Astrocyte (in vitro differentiated cells and primary cell): ENCODE measurements at regions not wholly inside any gene's neighbourhood (a gene's known extent, or its start where the extent isn't known, plus 50 kb on each side); places are given as distances from the start of the nearest gene placed in this dataset.
"Not testable (repeated sequence)": the region's sequence is repeated elsewhere in the genome, so short reads cannot be mapped to it uniquely, and the experiment has no call there.

Experiments
- DNase-seq: peaks from one replicate; pipeline ENCODE4 v3.0.0-alpha.2; 2010; ENCODE audit warnings: low read depth
- FAIRE-seq: peaks from 2 replicates; lab custom pipeline; 2011; peaks lifted over from hg19 to GRCh38; lab: Jason Lieb, UNC
- H2AFZ ChIP-seq: 2 replicates; pipeline ENCODE4 v1.6.0; 2012; ENCODE audit warnings: low read depth, low read length, inconsistent platforms
- H3K27ac ChIP-seq: 2 replicates; pipeline ENCODE4 v1.5.1; 2011; ENCODE audit warnings: low read depth, low read length, inconsistent platforms
- H3K27me3 ChIP-seq: 2 replicates; pipeline ENCODE4 v1.6.0; 2011; ENCODE audit warnings: low read length, inconsistent platforms; ENCODE audit not compliant: insufficient read depth
- H3K36me3 ChIP-seq: 2 replicates; pipeline ENCODE4 v1.5.1; 2011; ENCODE audit warnings: low read length, inconsistent platforms; ENCODE audit not compliant: insufficient read depth
- H3K4me1 ChIP-seq: 2 replicates; pipeline ENCODE4 v1.5.1; 2011; ENCODE audit warnings: low read length, inconsistent platforms; ENCODE audit not compliant: insufficient read depth
- H3K4me2 ChIP-seq: 2 replicates; pipeline ENCODE4 v1.6.0; 2012; ENCODE audit warnings: low read length, inconsistent platforms
- H3K4me3 ChIP-seq: 2 replicates; pipeline ENCODE4 v1.5.1; 2011; ENCODE audit warnings: low read depth, mild to moderate bottlenecking, low read length, inconsistent platforms; ENCODE audit not compliant: insufficient read depth
- H3K79me2 ChIP-seq: 2 replicates; pipeline ENCODE4 v1.6.0; 2012; ENCODE audit warnings: mild to moderate bottlenecking, low read length, inconsistent platforms; ENCODE audit not compliant: insufficient read depth
- H3K9ac ChIP-seq: 2 replicates; pipeline ENCODE4 v1.6.0; 2012; ENCODE audit warnings: mild to moderate bottlenecking, low read length, inconsistent platforms
- H3K9me3 ChIP-seq: 2 replicates; pipeline ENCODE4 v1.5.1; 2012; ENCODE audit warnings: low read depth, mild to moderate bottlenecking, low read length, inconsistent platforms; ENCODE audit not compliant: insufficient read depth
- H4K20me1 ChIP-seq: 2 replicates; pipeline ENCODE4 v1.6.0; 2012; ENCODE audit warnings: low read length, inconsistent platforms; ENCODE audit not compliant: insufficient read depth
- H3K27ac Mint-ChIP-seq: one replicate; pipeline ENCODE4 v1.8.0; 2021; ENCODE audit warnings: mild to moderate bottlenecking, mixed read lengths; ENCODE audit not compliant: unreplicated experiment
- H3K27me3 Mint-ChIP-seq: one replicate; pipeline ENCODE4 v1.8.0; 2021; ENCODE audit warnings: low read depth, mixed read lengths; ENCODE audit not compliant: unreplicated experiment
- H3K36me3 Mint-ChIP-seq: one replicate; pipeline ENCODE4 v1.8.0; 2021; ENCODE audit warnings: low read depth, mixed read lengths; ENCODE audit not compliant: unreplicated experiment
- H3K4me1 Mint-ChIP-seq: one replicate; pipeline ENCODE4 v1.8.0; 2021; ENCODE audit warnings: low read depth, mixed read lengths; ENCODE audit not compliant: unreplicated experiment
- H3K4me3 Mint-ChIP-seq: one replicate; pipeline ENCODE4 v1.8.0; 2021; ENCODE audit warnings: mild to moderate bottlenecking, moderate library complexity, mixed read lengths; ENCODE audit not compliant: unreplicated experiment
- H3K9me3 Mint-ChIP-seq: one replicate; pipeline ENCODE4 v1.8.0; 2021; ENCODE audit warnings: mild to moderate bottlenecking, mixed read lengths; ENCODE audit not compliant: unreplicated experiment
- EZH2 ChIP-seq: IDR thresholded peaks from 2 replicates; pipeline ENCODE4 v1.6.1; 2012; ENCODE audit warnings: mild to moderate bottlenecking, low read length, inconsistent platforms; ENCODE audit not compliant: insufficient read depth
- TF ChIP-seq, protein P1 (sequence below): IDR thresholded peaks from 2 replicates; pipeline ENCODE4 v1.5.1; 2011; ENCODE audit warnings: low read depth, mild to moderate bottlenecking, inconsistent platforms, low read length, moderate library complexity; ENCODE audit not compliant: insufficient read depth

DNA sequence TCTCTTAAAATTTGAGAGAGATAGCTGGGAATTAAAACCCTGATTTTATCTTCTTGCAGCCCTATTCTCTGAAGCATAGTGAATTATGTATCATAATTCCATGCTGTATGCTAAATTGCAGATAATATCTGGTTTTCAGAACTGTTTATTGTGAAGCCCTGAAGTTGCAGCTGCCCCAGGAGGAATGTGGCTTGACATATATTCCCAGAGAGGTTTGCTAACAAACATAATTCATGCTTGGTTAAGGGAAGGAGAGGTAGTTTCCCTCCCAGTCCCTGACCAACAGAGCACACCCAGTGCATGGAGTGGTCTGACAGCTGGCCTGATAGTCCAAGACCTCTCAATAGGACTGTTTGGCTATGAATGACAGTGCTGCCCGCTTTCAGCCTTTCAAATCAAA lies 500.6 kb upstream of the MIR17HG start:
- peaks cover 2% of the 10 kb centered on the region for H3K9me3 Mint-ChIP-seq
- Histone ChIP-seq H3K4me1 (no peaks in the 10 kb centered on the region), H3K27ac (no peak overlapping the region), H3K36me3 (no peaks in the 10 kb centered on the region), H3K27me3 (no peaks in the 10 kb centered on the region), H3K9me3 (no peaks in the 10 kb centered on the region), H3K79me2 (no peaks in the 10 kb centered on the region), H3K9ac (no peak overlapping the region), H2AFZ (no peak overlapping the region), H3K4me2 (no peak overlapping the region), H3K4me3 (no peak overlapping the region), H4K20me1 (no peaks in the 10 kb centered on the region)
- H3K27ac Mint-ChIP-seq = no peak overlapping the region
- DNase-seq = no peak
- H3K27me3 Mint-ChIP-seq = no peaks in the 10 kb centered on the region
- H3K4me3 Mint-ChIP-seq = no peak overlapping the region
- H3K36me3 Mint-ChIP-seq = no peaks in the 10 kb centered on the region
- no peak for FAIRE-seq
- TF ChIP-seq, protein P1, sequence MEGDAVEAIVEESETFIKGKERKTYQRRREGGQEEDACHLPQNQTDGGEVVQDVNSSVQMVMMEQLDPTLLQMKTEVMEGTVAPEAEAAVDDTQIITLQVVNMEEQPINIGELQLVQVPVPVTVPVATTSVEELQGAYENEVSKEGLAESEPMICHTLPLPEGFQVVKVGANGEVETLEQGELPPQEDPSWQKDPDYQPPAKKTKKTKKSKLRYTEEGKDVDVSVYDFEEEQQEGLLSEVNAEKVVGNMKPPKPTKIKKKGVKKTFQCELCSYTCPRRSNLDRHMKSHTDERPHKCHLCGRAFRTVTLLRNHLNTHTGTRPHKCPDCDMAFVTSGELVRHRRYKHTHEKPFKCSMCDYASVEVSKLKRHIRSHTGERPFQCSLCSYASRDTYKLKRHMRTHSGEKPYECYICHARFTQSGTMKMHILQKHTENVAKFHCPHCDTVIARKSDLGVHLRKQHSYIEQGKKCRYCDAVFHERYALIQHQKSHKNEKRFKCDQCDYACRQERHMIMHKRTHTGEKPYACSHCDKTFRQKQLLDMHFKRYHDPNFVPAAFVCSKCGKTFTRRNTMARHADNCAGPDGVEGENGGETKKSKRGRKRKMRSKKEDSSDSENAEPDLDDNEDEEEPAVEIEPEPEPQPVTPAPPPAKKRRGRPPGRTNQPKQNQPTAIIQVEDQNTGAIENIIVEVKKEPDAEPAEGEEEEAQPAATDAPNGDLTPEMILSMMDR = no peak
- no peak for TF ChIP-seq EZH2
- no peaks in the 10 kb centered on the region for H3K4me1 Mint-ChIP-seq

DNA sequence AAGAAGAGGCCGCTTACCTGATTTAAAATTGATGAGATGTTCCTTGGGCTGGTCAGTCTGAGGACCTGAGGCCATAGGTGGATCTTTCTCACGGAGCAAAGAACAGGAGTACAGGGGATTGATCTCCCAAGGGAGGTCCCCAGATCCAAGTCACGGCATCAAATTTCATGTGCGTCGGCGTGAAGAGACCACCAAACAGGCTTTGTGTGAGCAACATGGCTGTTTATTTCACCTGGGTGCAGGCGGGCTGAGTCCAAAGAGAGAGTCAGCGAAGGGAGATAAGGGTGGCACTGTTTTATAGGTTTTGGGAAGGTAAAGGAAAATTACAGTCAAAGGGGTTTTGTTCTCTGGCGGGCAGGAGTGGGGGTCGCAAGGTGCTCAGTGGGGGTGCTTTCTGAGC lies 493.8 kb upstream of the MIR17HG start:
- H3K4me2 ChIP-seq, H3K4me3 ChIP-seq, H3K9ac ChIP-seq, H2AFZ ChIP-seq, DNase-seq, FAIRE-seq, H3K36me3 ChIP-seq, H3K4me1 ChIP-seq, H3K79me2 ChIP-seq, H3K9me3 ChIP-seq, H3K4me1 Mint-ChIP-seq, H3K27ac Mint-ChIP-seq, H3K36me3 Mint-ChIP-seq, H3K27me3 Mint-ChIP-seq, H3K4me3 Mint-ChIP-seq, H3K27me3 ChIP-seq, H3K27ac ChIP-seq, H3K9me3 Mint-ChIP-seq, H4K20me1 ChIP-seq: not testable (repeated sequence)

- H3K4me3 Mint-ChIP-seq = no peak overlapping the region
- no peak overlapping the region for H3K27ac Mint-ChIP-seq
- H3K4me3 ChIP-seq = no peak overlapping the region
- TF ChIP-seq EZH2 = no peak
- TF ChIP-seq, protein P1 = no peak
- H3K36me3 ChIP-seq = no peaks in the 10 kb centered on the region
- no peaks in the 10 kb centered on the region for H3K9me3 Mint-ChIP-seq
- no peak for DNase-seq
- no peaks in the 10 kb centered on the region for H3K9me3 ChIP-seq
- H3K27me3 ChIP-seq = no peaks in the 10 kb centered on the region
- H4K20me1 ChIP-seq = no peaks in the 10 kb centered on the region
- no peak for FAIRE-seq
- H3K4me2 ChIP-seq = no peak overlapping the region
- H3K27me3 Mint-ChIP-seq = no peaks in the 10 kb centered on the region
- H3K4me1 Mint-ChIP-seq = no peaks in the 10 kb centered on the region
- no peaks in the 10 kb centered on the region for H3K36me3 Mint-ChIP-seq
- H3K79me2 ChIP-seq = no peaks in the 10 kb centered on the region
- no peak overlapping the region for H3K27ac ChIP-seq
- no peaks in the 10 kb centered on the region for H3K4me1 ChIP-seq
- H2AFZ ChIP-seq = no peak overlapping the region
- H3K9ac ChIP-seq = no peak overlapping the region
These were observed 489.6 kb upstream of the MIR17HG start for GRCh38 chr13:90857921-90858320.
